Breast epithelium (tissue), 4 donors: ENCODE measurements at regions not wholly inside any gene's neighbourhood (a gene's known extent, or its start where the extent isn't known, plus 50 kb on each side); places are given as distances from the start of the nearest gene placed in this dataset.

ENCODE experiments used
- DNase-seq, 2 donors: peaks; one replicate each; pipeline ENCODE4 v3.0.0-alpha.2; 2019; ENCODE audit warnings: low spot score in 2 of 2
- H3K27ac ChIP-seq, 2 donors: fragments of 200-600 bp; sonication (generic) in 1 of 2; one replicate each; pipeline ENCODE4 v1.5.1; 2016 to 2019; ENCODE audit warnings: mild to moderate bottlenecking in 1 of 2
- H3K27me3 ChIP-seq, 2 donors: fragments of 200-600 bp; sonication (generic) in 1 of 2; one replicate each; pipeline versions ENCODE4 v1.5.1 to v1.6.0; 2017 to 2019; ENCODE audit warnings: control low read depth in 1 of 2, mild to moderate bottlenecking in 1 of 2
- H3K36me3 ChIP-seq: fragments of 200-600 bp; one replicate; pipeline ENCODE4 v1.5.1; 2019
- H3K4me1 ChIP-seq, 2 donors: fragments of 200-600 bp; sonication (generic); one replicate each; pipeline ENCODE4 v1.5.1; 2016 to 2019; ENCODE audit warnings: control low read depth in 1 of 2
- H3K4me3 ChIP-seq, 3 donors: fragments of 200-600 bp; sonication (generic); 1 replicate in 2 of 3; 2 replicates in 1 of 3; pipeline ENCODE4 v1.5.1; 2016 to 2019; ENCODE audit warnings: mild to moderate bottlenecking in 3 of 3, moderate library complexity in 2 of 3
- H3K9me3 ChIP-seq, 2 donors: fragments of 200-600 bp; sonication (generic) in 1 of 2; one replicate each; pipeline ENCODE4 v1.5.1; 2016 to 2019; ENCODE audit warnings: control low read depth in 1 of 2
- POLR2A ChIP-seq: fragments of 450-650 bp; IDR thresholded peaks from one replicate; pipeline ENCODE4 v1.6.1; 2016; ENCODE audit warnings: antibody characterized with exemption, mild to moderate bottlenecking, moderate library complexity
- POLR2AphosphoS5 ChIP-seq, 3 donors: sonication (generic); formaldehyde crosslinking; IDR thresholded peaks; one replicate each; pipeline ENCODE4 v1.6.1; 2017; ENCODE audit warnings: antibody characterized with exemption in 3 of 3
- intact Hi-C: fragments of 100-400 bp; cut with DNase I; formaldehyde crosslinking; loops from one replicate; pipeline ENCODE4 v1.15.1; 2023; ENCODE audit warnings: low total_unique reads
- TF ChIP-seq, protein P1 (sequence below), 3 donors: fragments of 450-650 bp; IDR thresholded peaks; one replicate each; pipeline ENCODE4 v1.5.1; 2016 to 2017; ENCODE audit warnings: antibody characterized with exemption in 3 of 3, mild to moderate bottlenecking in 3 of 3, moderate library complexity in 3 of 3

DNA sequence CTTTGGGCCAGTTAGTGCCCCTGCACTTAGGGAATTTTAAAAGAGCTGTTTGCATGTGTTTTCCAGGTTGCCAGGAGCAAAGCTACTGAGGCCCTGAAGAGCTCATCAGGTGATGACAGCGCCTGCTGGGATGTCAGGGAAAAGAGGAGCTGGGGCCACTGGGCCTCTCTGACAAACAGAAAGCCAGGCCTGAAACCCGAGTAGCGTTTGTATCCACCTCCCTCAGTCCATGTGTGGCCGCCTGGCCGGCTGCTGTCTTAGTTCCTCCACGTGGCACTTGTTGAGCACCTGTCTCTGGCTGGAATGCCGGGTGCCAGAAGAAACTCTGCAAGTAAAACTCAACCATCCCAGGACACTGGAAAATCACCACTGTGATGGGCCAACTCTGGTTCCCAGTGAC lies 601.2 kb downstream of the CDH26 start:
- no peaks in the 10 kb centered on the region for H3K9me3 ChIP-seq
- TF ChIP-seq POLR2AphosphoS5 (IDR thresholded peaks at IDR 0.05) (no peak), POLR2A (no peak)
- TF ChIP-seq, protein P1, sequence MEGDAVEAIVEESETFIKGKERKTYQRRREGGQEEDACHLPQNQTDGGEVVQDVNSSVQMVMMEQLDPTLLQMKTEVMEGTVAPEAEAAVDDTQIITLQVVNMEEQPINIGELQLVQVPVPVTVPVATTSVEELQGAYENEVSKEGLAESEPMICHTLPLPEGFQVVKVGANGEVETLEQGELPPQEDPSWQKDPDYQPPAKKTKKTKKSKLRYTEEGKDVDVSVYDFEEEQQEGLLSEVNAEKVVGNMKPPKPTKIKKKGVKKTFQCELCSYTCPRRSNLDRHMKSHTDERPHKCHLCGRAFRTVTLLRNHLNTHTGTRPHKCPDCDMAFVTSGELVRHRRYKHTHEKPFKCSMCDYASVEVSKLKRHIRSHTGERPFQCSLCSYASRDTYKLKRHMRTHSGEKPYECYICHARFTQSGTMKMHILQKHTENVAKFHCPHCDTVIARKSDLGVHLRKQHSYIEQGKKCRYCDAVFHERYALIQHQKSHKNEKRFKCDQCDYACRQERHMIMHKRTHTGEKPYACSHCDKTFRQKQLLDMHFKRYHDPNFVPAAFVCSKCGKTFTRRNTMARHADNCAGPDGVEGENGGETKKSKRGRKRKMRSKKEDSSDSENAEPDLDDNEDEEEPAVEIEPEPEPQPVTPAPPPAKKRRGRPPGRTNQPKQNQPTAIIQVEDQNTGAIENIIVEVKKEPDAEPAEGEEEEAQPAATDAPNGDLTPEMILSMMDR (IDR thresholded peaks at IDR 0.05), result no peak
- H3K4me1 ChIP-seq, result no peaks in the 10 kb centered on the region
- H3K27ac ChIP-seq, result no peak overlapping the region
- intact Hi-C loops, result no loop called here
- no peak overlapping the region for H3K4me3 ChIP-seq
- no peaks in the 10 kb centered on the region for H3K27me3 ChIP-seq
- DNase-seq, result no peak
- no peaks in the 10 kb centered on the region for H3K36me3 ChIP-seq

DNA sequence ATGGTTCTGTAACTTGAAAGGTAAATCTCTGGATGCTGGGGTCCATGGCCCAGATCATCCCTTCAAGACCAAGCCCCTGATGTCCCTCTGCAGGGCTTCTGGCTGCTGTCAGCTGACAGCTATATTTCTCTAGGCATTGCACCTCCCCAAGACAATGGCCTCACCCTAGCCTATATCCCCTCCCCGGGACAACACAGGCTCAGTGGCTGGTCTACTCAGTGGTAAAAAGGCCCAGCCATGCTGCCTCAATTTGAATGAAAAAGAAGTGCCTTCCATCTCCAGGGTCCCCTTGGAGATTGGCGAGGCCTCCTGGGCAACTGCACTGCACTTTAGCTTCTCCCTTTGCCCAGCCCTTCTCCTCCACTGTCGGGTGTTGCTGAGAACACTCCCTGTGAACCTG lies 602.8 kb downstream of the CDH26 start:
- Histone ChIP-seq H3K9me3 (no peaks in the 10 kb centered on the region), H3K4me3 (no peak overlapping the region), H3K27ac (no peak overlapping the region), H3K36me3 (no peaks in the 10 kb centered on the region), H3K27me3 (no peaks in the 10 kb centered on the region), H3K4me1 (no peaks in the 10 kb centered on the region)
- DNase-seq, result no peak
- intact Hi-C loops, result no loop called here
- TF ChIP-seq POLR2A, result no peak

DNA sequence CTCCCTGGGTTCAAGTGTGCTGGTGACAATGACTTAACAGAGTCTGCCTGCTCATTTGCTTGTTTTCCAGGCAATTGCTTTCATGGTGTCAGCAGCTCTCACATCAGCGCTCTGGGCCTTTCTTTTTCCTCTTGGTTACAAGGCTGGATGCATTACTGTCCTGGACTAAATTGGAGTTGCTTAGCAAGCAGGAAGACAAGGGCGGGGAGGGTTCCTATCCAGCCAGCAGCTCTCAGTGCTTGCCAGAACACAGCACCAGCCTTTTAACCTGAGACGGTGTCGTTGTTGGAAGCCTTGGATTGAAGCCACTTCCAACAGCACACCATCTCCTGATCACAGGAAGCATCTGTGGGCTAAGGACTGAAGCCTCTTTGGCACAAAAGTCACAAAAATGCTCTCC lies 606.9 kb downstream of the CDH26 start:
- no peaks in the 10 kb centered on the region for H3K9me3 ChIP-seq
- H3K4me1 ChIP-seq, result no peaks in the 10 kb centered on the region
- intact Hi-C loops, result no loop called here
- H3K4me3 ChIP-seq, result no peak overlapping the region
- H3K27ac ChIP-seq, result no peak overlapping the region
- DNase-seq, result no peak
- H3K36me3 ChIP-seq, result no peaks in the 10 kb centered on the region
- TF ChIP-seq, protein P1 (IDR thresholded peaks at IDR 0.05), result no peak
- TF ChIP-seq POLR2A (no peak), POLR2AphosphoS5 (IDR thresholded peaks at IDR 0.05) (no peak)
- no peaks in the 10 kb centered on the region for H3K27me3 ChIP-seq

DNA sequence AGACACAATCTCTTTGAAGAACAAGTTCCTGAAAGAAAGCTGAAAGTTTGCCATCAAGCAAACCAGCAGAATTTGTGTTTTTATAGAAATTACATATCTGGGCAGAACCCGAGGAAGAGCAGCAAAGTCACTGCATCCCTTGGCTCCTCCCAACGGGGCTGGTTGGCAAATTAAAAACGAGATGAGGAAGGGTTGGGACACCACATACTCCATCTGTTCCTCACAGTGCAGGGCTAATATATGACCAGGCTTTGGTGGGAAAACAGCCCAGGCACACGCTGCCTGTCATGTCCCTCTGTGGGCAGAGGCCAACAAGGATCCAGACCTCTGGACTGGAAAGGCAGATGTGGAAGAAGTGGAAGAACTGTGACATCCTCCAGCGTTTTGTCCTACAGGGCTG lies 607.3 kb downstream of the CDH26 start:
- intact Hi-C loops, result no loop called here
- no peaks in the 10 kb centered on the region for H3K4me1 ChIP-seq
- TF ChIP-seq, protein P1 (IDR thresholded peaks at IDR 0.05), result no peak
- TF ChIP-seq POLR2AphosphoS5 (IDR thresholded peaks at IDR 0.05) (no peak), POLR2A (no peak)
- no peaks in the 10 kb centered on the region for H3K36me3 ChIP-seq
- DNase-seq, result no peak
- no peaks in the 10 kb centered on the region for H3K9me3 ChIP-seq
- H3K27me3 ChIP-seq, result no peaks in the 10 kb centered on the region
- no peak overlapping the region for H3K27ac ChIP-seq
- no peak overlapping the region for H3K4me3 ChIP-seq

DNA sequence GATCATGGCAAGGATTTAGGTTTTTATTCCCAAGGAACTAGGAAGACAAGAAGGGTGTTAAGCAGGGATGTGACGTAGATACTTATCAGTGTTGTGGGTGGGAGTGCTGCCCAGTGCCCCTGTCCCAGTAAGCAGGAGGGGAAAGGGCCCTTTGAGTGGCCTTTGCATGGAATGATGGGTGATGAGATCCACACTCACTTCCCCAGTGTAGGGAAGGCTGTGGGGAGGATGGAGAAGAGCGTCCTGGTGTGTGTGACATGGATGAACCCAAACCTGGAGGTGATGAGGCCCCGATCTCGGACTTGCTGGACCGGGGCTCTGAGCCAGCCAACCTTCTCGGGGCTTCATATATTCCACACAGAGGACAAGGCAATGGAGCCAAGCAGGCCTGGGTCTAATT lies 610.9 kb downstream of the CDH26 start:
- H3K4me3 ChIP-seq, result no peak overlapping the region
- intact Hi-C loops, result no loop called here
- no peaks in the 10 kb centered on the region for H3K4me1 ChIP-seq
- H3K27ac ChIP-seq, result no peak overlapping the region
- H3K27me3 ChIP-seq, result no peaks in the 10 kb centered on the region
- no peak for DNase-seq
- no peak for TF ChIP-seq POLR2AphosphoS5 (IDR thresholded peaks at IDR 0.05)
- no peak for TF ChIP-seq POLR2A
- TF ChIP-seq, protein P1 (IDR thresholded peaks at IDR 0.05), result no peak
- H3K36me3 ChIP-seq, result no peaks in the 10 kb centered on the region
- no peaks in the 10 kb centered on the region for H3K9me3 ChIP-seq
